ENCODE measurements at regions not wholly inside any gene's neighbourhood (a gene's known extent, or its start where the extent isn't known, plus 50 kb on each side); places are given as distances from the start of the nearest gene placed in this dataset.
"Not testable (repeated sequence)": the region's sequence is repeated elsewhere in the genome, so short reads cannot be mapped to it uniquely, and the experiment has no call there.

DNA sequence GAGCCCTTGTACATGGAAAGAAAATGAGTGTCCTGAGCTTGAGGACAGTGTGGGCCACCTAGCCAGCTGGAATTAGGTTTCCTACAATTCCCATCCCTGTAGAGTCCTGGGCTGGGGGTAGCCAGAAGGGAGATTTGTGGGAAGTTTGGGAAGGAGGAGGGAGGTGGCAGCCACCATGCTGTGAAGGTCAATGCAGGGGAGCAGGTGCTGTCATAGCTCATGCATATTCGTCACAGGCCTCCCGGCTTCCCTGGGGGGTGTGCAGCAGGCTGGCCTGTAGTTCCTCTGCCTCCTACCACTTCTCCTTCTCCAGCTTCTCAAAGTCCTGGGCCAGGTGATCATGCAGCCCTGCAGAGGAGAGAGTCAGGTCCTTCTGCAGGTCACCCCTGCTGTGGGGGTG, 121.3 kb downstream of the TBX3 start:
- TF ChIP-seq, protein P1, sequence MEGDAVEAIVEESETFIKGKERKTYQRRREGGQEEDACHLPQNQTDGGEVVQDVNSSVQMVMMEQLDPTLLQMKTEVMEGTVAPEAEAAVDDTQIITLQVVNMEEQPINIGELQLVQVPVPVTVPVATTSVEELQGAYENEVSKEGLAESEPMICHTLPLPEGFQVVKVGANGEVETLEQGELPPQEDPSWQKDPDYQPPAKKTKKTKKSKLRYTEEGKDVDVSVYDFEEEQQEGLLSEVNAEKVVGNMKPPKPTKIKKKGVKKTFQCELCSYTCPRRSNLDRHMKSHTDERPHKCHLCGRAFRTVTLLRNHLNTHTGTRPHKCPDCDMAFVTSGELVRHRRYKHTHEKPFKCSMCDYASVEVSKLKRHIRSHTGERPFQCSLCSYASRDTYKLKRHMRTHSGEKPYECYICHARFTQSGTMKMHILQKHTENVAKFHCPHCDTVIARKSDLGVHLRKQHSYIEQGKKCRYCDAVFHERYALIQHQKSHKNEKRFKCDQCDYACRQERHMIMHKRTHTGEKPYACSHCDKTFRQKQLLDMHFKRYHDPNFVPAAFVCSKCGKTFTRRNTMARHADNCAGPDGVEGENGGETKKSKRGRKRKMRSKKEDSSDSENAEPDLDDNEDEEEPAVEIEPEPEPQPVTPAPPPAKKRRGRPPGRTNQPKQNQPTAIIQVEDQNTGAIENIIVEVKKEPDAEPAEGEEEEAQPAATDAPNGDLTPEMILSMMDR (IDR thresholded peaks at IDR 0.05; ENCODE audit: low read depth, low read length, missing control alignments): no peak
- no peak for DNase-seq (ENCODE audit: extremely low read depth, low read depth)
- no peak overlapping the region for H3K4me3 ChIP-seq (replicated peaks; ENCODE audit: low read depth, low read length)

DNA sequence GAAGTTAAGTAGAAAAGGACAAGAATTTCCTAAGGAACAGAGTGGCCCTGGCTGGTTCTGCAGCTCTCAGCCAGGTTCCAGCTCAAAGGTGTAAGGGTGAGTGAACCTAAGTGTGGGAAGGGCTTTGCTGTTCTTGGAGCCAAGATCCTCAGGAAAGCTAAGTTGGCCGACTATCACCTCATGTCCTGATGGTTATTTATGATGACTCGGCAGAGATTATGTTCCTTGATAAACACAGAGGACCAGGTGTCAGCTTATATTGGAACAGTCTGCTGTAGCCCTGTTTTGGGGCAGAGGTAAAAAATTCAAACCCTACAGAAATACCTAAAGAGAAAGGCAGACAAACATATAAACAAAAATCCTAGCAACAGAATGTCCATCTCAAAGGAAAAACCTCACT, 128.5 kb downstream of the TBX3 start:
- H3K4me3 ChIP-seq (replicated peaks; ENCODE audit: low read depth, low read length): no peak overlapping the region
- DNase-seq (ENCODE audit: extremely low read depth, low read depth): no peak
- TF ChIP-seq, protein P1 (IDR thresholded peaks at IDR 0.05; ENCODE audit: low read depth, low read length, missing control alignments): no peak

DNA sequence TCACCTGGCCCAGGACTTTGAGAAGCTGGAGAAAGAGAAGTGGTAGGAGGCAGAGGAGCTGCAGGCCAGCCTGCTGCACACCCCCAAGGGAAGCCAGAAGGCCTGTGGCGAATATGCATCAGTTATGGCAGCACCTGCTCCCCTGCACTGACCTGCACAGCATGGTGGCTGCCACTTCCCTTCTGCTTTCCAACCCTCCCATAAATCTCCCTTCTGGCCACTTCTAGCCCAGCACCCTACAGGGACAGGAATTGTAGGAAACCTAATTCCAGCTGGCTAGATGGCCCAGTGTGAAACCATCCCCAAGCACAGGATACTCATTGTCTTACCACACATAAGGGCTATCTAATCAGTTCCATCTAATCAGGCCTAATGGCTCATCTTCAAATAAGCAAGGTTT, 136.3 kb downstream of the TBX3 start:
- H3K4me3 ChIP-seq (replicated peaks; ENCODE audit: low read depth, low read length): no peak overlapping the region
- DNase-seq (ENCODE audit: extremely low read depth, low read depth): no peak
- TF ChIP-seq, protein P1 (IDR thresholded peaks at IDR 0.05; ENCODE audit: low read depth, low read length, missing control alignments): no peak

DNA sequence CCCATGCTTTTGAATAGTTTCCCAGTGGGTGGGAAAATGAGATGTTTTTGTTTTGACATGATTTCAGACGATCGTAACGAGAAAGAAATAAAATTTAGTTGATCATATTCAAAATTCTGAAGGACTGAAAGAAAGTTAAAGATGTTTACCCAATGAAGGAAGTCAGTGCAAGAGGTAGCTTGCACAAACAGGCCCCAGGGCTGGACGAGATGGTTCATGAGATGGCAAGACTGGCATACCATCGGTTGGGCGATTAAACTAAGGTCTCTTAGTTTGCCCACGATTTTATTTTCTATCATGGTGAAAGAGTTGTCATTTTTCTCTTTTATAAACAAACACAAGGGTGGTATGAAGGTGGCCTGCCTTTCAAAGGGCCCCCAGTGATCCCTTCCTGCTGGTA, 124.5 kb upstream of the TBX5 start:
- DNase-seq (ENCODE audit: extremely low read depth, low read depth): no peak
- no peak overlapping the region for H3K4me3 ChIP-seq (replicated peaks; ENCODE audit: low read depth, low read length)
- TF ChIP-seq, protein P1 (IDR thresholded peaks at IDR 0.05; ENCODE audit: low read depth, low read length, missing control alignments): no peak

DNA sequence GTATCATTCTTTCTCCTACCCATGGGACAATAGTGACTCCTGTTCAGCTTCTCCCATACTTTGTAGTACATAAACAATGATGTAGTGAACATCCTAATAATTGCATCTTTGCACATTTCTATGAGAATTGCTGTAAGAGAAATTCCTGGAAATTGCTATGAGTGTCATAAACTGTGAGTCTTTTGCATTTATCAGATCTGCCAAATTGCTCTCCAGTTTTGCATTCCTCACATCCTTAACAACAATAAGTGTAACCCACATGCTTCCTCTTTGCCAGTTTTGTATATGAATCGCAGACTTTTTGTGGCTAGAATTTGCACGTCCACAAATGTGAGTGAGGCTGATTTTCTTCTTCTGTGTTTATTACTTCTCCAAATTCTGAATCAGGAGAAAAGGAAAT, 124.0 kb upstream of the TBX5 start:
- no peak for DNase-seq (ENCODE audit: extremely low read depth, low read depth)
- TF ChIP-seq, protein P1 (IDR thresholded peaks at IDR 0.05; ENCODE audit: low read depth, low read length, missing control alignments): no peak
- H3K4me3 ChIP-seq (replicated peaks; ENCODE audit: low read depth, low read length): no peak overlapping the region

DNA sequence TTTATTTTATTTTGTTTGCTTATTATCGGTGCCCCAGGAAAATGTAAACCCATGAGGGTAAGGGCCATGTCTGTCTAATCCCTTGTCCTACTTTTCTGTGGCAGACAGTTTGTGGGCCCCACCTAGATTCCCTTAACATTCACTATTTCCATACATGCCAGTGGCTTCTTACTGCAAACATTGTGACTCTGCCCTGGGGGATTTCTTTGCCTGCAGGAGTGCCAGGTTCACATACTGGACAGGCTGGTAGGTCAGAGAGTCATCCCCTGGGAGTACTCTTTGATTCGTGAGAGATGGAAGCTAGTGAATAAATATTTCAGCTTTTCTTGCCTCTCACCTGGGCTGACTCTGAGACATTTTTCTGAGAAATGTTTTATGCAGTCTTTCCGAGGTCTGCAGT, 122.8 kb upstream of the TBX5 start:
- DNase-seq (ENCODE audit: extremely low read depth, low read depth): no peak
- H3K4me3 ChIP-seq (replicated peaks; ENCODE audit: low read depth, low read length): no peak overlapping the region
- TF ChIP-seq, protein P1 (IDR thresholded peaks at IDR 0.05; ENCODE audit: low read depth, low read length, missing control alignments): no peak

DNA sequence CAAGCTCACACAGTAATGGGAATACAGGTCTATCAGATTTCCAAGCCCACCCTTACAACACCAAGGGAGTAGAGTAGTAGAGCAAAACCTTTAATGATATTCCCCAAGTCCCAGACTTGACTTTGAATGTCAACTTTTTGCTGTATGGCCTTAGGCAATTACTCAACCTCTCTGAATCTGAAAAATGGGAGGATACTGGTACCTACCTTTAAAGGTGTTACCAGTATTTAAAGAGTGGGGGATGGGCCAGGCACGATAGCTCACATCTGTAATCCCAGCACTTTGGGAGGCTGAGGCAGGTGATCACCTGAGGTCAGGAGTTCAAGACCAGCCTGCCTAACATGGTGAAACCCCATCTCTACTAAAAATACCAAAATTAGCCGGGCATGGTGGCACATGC, 115.2 kb upstream of the TBX5 start:
- not testable (repeated sequence) for DNase-seq (ENCODE audit: extremely low read depth, low read depth); H3K4me3 ChIP-seq (replicated peaks; ENCODE audit: low read depth, low read length)

Data from HFF-Myc (cell line).